ENCODE measurements at regions not wholly inside any gene's neighbourhood (a gene's known extent, or its start where the extent isn't known, plus 50 kb on each side); places are given as distances from the start of the nearest gene placed in this dataset.

DNA sequence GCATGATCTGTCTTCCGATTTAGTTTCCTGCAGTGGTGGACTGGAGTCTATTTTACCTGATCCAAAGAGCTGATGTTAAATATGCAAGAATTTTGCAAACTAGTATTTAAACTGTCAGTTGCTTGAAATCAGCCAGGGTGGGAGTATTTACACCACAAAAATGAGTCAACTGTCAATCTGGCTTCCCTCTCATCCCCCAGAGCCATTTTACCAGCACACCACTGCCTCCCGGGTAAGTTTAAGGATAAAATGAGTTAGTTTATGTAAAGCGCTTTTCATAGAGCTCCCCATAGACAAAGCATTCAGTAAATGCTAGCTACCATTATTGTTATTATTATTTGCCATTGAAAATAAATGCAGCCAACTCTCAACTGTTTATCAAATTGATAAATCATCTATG is 106.3 kb upstream of the FRMD6 start:
- Histone ChIP-seq H3K79me2 (ENCODE audit: insufficient read depth, low read length) (no peaks in the 10 kb centered on the region), H3F3A (ENCODE audit: insufficient read depth) (no peaks in the 10 kb centered on the region), H3K36me3 (ENCODE audit: low read length) (no peaks in the 10 kb centered on the region), H3K4me3 (ENCODE audit: insufficient read depth, low read length, poor library complexity, severe bottlenecking) (no peak overlapping the region), H3K27me3 (ENCODE audit: low read length) (no peaks in the 10 kb centered on the region), H3K4me2 (ENCODE audit: low read depth, low read length, poor library complexity, severe bottlenecking) (no peak overlapping the region), H4K20me1 (ENCODE audit: low read depth, low read length) (no peaks in the 10 kb centered on the region), H3K9me3 (ENCODE audit: insufficient read depth, low read length) (no peaks in the 10 kb centered on the region), H3K27ac (ENCODE audit: low read depth, low read length) (no peak overlapping the region), H3K9me2 (replicated peaks; ENCODE audit: insufficient read depth, low read length) (no peaks in the 10 kb centered on the region), H2AFZ (ENCODE audit: low read depth, low read length, severe bottlenecking) (no peak overlapping the region), H3K9ac (ENCODE audit: low read length) (no peak overlapping the region)
- no peak for TF ChIP-seq EZH2phosphoT487 (conservative IDR thresholded peaks at IDR 0.05; ENCODE audit: low read length)
- TF ChIP-seq, protein P1, sequence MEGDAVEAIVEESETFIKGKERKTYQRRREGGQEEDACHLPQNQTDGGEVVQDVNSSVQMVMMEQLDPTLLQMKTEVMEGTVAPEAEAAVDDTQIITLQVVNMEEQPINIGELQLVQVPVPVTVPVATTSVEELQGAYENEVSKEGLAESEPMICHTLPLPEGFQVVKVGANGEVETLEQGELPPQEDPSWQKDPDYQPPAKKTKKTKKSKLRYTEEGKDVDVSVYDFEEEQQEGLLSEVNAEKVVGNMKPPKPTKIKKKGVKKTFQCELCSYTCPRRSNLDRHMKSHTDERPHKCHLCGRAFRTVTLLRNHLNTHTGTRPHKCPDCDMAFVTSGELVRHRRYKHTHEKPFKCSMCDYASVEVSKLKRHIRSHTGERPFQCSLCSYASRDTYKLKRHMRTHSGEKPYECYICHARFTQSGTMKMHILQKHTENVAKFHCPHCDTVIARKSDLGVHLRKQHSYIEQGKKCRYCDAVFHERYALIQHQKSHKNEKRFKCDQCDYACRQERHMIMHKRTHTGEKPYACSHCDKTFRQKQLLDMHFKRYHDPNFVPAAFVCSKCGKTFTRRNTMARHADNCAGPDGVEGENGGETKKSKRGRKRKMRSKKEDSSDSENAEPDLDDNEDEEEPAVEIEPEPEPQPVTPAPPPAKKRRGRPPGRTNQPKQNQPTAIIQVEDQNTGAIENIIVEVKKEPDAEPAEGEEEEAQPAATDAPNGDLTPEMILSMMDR (IDR thresholded peaks at IDR 0.05; ENCODE audit: insufficient read depth, low read length, poor library complexity, severe bottlenecking), result no peak

DNA sequence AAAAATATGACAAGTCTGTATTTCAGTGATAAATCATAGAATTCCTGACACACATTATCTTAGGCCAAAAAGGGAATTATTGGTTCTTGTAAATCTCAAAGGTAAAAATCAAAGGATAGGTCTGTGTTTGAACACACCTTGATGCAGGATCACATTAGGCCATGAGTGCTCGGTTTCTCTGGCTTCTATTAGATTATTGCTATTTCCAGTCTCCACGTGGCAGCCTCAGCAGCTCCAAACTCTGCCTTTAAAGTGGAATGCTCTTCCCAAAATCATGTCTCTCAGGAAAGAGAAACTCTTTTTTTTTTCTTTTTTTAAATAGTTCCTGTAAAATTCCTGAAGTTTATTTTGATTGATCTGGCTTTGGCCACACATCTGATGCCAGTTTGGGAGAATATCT is 105.6 kb upstream of the FRMD6 start:
- Histone ChIP-seq H3F3A (ENCODE audit: insufficient read depth) (no peaks in the 10 kb centered on the region), H3K4me3 (ENCODE audit: insufficient read depth, low read length, poor library complexity, severe bottlenecking) (no peak overlapping the region), H3K36me3 (ENCODE audit: low read length) (no peaks in the 10 kb centered on the region), H3K27ac (ENCODE audit: low read depth, low read length) (no peak overlapping the region), H3K9me2 (replicated peaks; ENCODE audit: insufficient read depth, low read length) (no peaks in the 10 kb centered on the region), H4K20me1 (ENCODE audit: low read depth, low read length) (no peaks in the 10 kb centered on the region), H3K9ac (ENCODE audit: low read length) (no peak overlapping the region), H3K79me2 (ENCODE audit: insufficient read depth, low read length) (no peaks in the 10 kb centered on the region), H2AFZ (ENCODE audit: low read depth, low read length, severe bottlenecking) (no peak overlapping the region), H3K4me2 (ENCODE audit: low read depth, low read length, poor library complexity, severe bottlenecking) (no peak overlapping the region), H3K9me3 (ENCODE audit: insufficient read depth, low read length) (no peaks in the 10 kb centered on the region), H3K27me3 (ENCODE audit: low read length) (no peaks in the 10 kb centered on the region)
- TF ChIP-seq EZH2phosphoT487 (conservative IDR thresholded peaks at IDR 0.05; ENCODE audit: low read length), result no peak
- TF ChIP-seq, protein P1 (IDR thresholded peaks at IDR 0.05; ENCODE audit: insufficient read depth, low read length, poor library complexity, severe bottlenecking), result no peak

DNA sequence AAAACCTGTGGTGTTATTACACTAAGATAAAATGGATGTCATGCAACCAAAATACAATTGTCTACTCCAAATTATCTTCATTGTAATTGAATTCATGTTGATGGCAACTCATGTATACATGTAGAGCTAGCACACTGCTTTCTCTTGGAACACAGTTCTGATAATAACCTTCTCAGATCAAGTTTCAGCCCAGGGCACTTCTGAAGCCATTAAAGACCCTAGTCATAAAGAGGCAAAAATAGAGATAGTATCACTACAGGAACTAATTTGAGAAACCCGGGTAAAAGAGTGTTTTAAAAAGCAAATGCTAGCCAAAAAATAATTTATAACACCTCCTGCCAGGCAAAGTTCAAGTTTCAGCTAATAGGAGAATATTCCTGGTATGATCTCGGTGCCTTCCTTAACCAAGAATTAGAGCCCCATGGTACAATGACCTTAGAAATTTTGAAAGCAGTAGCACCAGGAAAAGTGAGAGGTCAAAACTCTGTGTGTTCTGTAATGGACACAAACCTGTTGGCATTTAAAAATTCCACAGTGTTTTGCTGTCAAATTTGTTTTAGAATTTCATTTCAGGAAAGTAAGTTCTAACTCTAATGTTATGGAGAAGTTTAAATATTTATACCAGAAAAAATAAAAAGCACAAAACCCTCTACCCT is 105.0 kb upstream of the FRMD6 start:
- Histone ChIP-seq H3K27ac (ENCODE audit: low read depth, low read length) (no peak overlapping the region), H3K9me2 (replicated peaks; ENCODE audit: insufficient read depth, low read length) (no peaks in the 10 kb centered on the region), H3F3A (ENCODE audit: insufficient read depth) (no peaks in the 10 kb centered on the region), H4K20me1 (ENCODE audit: low read depth, low read length) (no peaks in the 10 kb centered on the region), H3K27me3 (ENCODE audit: low read length) (no peaks in the 10 kb centered on the region), H3K4me2 (ENCODE audit: low read depth, low read length, poor library complexity, severe bottlenecking) (no peak overlapping the region), H3K9me3 (ENCODE audit: insufficient read depth, low read length) (no peaks in the 10 kb centered on the region), H3K4me3 (ENCODE audit: insufficient read depth, low read length, poor library complexity, severe bottlenecking) (no peak overlapping the region), H3K9ac (ENCODE audit: low read length) (no peak overlapping the region), H3K36me3 (ENCODE audit: low read length) (no peaks in the 10 kb centered on the region), H2AFZ (ENCODE audit: low read depth, low read length, severe bottlenecking) (no peak overlapping the region), H3K79me2 (ENCODE audit: insufficient read depth, low read length) (no peaks in the 10 kb centered on the region)
- TF ChIP-seq, protein P1 (IDR thresholded peaks at IDR 0.05; ENCODE audit: insufficient read depth, low read length, poor library complexity, severe bottlenecking), result no peak
- no peak for TF ChIP-seq EZH2phosphoT487 (conservative IDR thresholded peaks at IDR 0.05; ENCODE audit: low read length)
